GM18873 (cell line): ENCODE measurements at regions not wholly inside any gene's neighbourhood (a gene's known extent, or its start where the extent isn't known, plus 50 kb on each side); places are given as distances from the start of the nearest gene placed in this dataset.

ENCODE experiments used
- ATAC-seq: cut with Tn5 transposase; IDR thresholded peaks from one replicate; pipeline ENCODE4 v1.9.1; 2021; ENCODE audit warnings: mild to moderate bottlenecking, moderate library complexity, moderate number of reproducible peaks; ENCODE audit not compliant: unreplicated experiment, low FRiP score

GRCh38 chr12:4002601-4003000 is 129.4 kb upstream of the PARP11 start:
- ATAC-seq: no peak

- ATAC-seq: no peak
These were observed 128.6 kb upstream of the PARP11 start for GRCh38 chr12:4001841-4002240.

- no peak for ATAC-seq
These were observed 127.8 kb upstream of the PARP11 start for GRCh38 chr12:4001031-4001430.

DNA sequence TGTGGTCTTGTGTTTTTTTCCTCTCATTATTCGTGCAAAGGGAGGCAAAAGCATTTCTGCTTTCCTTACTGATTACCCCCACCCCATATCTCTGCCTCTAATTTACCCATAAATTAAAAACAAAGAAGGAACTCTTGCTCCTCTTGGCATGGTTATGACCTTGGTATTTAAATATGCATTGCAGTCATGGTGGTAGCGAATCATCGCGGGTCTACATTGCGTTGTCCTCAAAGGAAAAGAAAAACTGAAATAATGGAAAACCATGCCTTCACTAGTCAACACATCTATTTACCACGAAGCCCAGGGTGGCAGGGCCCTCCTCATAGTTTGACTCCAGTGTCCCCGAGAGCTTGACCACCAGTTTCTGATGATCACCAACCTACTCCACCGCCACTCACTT is 126.7 kb upstream of the PARP11 start:
- no peak for ATAC-seq

DNA sequence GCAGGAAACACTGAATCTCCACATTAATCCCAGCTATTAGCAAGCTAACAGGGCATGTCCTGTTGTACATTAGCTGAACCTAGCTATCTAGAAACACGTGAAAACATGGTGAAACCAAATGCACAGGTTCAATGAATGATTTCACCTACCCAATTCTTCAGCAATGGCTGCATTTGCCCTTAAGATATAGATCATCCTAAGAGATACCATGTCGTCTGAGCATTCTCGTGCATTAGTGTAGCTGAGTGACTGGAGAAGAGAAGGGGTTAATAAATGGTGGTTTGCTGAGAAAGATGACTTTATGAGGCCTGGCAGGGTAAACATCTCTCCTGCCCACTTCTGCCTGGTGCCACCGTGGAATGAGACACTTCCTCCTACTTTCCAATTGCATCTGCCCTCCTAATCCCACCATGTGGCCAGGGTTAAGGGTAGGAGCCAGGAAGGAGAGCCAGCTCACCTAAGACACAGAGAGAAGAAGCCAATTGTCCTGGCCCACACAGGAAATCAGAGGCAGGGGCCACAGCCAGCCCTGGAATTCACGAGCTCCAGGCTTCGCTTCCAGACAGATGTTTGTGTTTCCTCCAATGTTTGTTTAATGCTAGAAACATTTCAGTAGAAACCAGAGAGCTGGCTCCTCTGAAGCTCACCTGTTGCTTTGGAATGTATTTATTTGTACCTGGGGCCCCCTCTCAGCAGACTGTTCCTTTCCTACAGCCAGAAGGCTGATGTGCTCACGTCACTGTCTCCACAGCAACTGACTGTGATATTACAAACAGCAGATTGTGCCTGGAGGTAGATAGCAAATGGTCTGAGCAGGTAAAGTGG is 126.0 kb upstream of the PARP11 start:
- ATAC-seq: no peak

DNA sequence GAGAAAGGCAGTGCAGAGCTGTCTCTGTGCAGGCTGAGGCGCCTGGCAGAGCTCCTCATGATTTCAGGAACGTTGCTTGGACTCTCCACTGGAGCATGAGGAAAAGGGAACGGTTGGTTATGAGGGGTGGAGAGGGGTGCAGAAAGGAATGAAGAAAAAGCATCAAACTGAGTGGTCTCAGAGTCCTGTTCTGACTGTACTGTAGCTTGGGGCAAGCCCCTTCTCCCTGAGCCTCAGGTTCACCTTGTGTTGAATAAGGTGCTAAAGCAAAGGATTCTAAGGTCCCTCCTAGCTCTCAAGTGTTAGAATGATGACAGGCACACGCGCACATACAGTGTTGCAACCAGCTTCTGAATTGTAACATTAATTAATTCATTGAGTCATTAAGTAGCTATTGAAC is 125.2 kb upstream of the PARP11 start:
- no peak for ATAC-seq

- no peak for ATAC-seq
These were observed 123.1 kb upstream of the PARP11 start for GRCh38 chr12:3996322-3996721.

- no peak for ATAC-seq
These were observed 122.1 kb upstream of the PARP11 start for GRCh38 chr12:3995306-3995705.

DNA sequence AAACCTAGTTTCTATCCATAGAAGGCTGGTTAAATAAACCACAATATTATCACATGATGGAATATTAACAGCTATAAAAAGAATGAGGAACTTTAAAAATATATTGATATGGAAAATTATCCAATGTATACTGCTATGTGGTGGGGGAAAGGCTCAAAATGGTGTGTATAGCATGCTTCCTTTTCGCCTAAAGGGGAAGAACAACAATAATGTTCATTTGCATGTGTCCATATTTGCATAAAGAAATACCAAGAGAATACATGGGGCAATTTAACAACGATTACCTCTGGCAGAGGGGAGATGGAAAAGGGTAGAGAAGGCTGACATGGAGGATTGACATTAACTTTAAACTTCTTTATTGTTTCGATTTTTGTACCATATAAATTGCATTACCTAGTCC is 121.3 kb upstream of the PARP11 start:
- no peak for ATAC-seq

GRCh38 chr12:3992945-3993344 is 119.7 kb upstream of the PARP11 start:
- ATAC-seq: no peak

- no peak for ATAC-seq
These were observed 118.8 kb upstream of the PARP11 start for GRCh38 chr12:3991798-3992580.

DNA sequence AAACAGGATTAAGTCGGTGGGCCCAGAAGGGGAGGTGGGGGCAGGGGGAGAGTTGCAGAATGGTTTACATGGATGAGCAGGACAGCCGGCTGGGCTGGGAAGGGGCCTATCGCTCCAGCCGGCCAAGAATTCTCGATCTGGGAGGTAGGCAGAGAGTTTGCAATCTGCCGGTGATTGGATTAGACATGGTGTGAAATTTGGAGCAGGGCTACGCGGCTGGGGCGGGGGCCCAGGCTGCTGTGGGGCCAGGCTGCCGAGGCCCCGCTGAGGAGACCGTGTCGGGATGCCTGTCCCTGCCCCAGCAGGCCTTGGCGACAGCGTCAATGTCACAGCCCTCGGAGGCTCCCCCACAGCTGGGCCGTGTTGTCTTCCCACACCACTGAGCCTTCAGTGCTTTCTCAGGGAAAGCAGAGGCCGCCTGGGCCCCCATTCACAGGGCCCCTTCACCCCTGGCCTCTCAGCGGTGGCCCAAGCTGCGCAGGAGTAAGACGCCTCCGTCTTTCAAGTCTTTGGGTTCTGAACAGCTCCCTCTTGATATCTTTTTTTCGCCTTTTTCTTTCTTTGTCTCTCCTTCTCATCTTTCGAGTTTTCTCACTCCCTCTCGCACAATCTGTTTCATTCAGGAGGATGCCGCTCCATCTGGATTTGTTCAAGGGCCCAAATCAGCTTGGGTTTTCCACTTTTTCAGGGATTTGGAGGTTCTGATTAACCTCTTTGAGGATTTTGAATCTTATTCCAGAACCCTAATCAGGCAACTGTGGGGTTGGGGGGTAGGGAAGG is 117.5 kb upstream of the PARP11 start:
- no peak for ATAC-seq

DNA sequence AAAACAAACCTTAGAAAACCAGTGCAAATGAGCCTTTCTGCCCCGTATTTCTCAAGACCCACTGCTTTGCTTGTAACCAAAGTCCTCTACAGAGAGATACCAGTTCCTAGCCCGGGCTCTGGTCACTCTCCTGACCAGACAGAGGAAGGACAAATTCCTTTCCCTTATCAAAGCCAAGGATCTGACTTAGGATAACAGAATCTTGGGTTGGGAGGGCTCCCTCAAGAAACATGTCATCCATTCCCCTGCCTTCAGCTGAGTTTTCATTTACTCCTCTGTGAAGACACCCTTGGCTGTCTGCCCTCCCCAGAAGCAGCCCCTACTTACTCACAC is 116.0 kb upstream of the PARP11 start:
- no peak for ATAC-seq

DNA sequence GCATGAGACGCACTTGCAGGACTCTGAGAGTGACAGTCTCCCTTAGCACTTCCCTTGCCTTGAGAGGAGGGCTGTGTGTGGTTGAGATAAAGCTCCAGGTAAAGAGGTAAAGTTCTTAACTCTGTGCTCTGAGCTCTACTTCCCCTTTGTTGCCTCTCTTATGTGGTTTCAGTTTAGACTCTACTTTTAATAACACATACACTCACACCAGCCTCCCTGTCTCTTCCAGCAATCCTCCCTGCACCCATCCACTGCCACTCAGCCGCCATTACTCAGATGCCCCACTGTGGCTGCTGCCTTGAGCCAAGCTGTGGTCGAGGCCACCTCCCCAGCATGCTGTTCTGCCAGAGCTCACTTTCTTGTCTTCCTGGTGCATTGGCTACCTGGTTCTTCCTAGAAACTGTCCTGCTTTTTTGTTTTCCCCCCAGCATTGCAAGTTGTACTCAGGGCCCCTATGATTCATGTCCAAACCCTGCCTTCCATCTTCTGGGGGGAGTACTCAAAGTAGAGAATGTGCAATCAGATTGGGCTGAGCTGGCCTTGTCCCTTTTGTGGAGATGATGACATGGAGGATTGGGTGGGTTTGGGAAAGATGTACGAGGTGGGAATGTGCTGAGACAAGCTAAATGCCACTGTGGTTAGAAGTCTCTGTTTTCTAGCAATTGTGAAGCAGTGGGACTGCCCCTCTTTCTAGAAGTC is 115.5 kb upstream of the PARP11 start:
- ATAC-seq: no peak

GRCh38 chr12:3987571-3987970 is 114.4 kb upstream of the PARP11 start:
- no peak for ATAC-seq

DNA sequence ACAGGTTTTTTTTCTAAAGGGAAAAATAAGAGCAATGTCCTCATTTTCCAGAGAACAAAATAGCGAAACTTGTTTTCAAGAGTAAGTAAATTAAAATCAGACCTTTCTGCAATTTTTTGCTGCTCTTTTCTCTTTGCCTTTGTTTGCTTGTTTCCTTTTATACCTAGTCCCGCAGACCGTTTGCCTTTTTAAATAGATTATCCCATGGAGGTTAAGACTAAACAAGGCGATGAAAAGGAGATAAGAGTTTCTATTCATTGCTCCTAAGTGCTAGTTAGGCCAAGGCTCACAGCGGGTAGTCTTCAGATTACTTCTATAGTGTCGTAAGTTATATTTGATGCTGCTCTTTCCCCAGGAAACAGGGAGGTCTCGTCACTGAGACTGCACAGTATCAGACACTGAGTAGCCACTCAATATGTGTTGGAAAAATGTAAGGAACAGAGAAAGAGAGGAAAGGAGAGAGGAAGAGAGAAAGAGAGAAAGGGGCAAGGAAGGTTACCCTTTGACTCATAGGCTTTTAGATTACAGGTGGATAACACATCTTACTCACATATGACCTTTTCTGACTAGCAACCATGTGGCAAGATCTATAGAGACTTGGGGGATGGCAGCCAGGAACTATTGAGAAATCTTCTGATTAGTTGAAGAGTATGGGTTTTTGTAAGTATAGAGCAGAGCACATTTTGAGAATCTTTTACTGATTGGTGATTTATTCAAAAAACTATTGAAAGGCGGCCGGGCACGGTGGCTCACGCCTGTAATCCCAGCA is 107.5 kb upstream of the PARP11 start:
- no peak for ATAC-seq

DNA sequence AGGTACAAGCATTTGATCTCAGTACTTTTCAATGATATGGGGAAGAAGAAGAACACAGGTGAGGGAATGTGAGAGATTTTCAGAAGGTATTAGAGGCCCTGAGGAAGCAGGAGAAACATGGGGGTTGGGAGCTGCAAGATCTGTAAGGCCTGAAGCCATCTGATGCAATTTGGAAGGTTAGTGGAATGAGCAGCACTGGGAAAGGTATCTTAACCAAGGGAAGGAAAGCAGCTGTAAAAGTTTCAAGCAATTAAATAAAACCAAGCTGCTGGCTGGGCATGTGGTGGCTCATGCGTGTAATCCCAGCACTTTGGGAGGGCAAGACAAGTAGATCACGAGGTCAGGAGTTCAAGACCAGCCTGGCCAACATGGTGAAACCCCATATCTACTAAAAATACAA is 104.4 kb upstream of the PARP11 start:
- ATAC-seq: no peak

DNA sequence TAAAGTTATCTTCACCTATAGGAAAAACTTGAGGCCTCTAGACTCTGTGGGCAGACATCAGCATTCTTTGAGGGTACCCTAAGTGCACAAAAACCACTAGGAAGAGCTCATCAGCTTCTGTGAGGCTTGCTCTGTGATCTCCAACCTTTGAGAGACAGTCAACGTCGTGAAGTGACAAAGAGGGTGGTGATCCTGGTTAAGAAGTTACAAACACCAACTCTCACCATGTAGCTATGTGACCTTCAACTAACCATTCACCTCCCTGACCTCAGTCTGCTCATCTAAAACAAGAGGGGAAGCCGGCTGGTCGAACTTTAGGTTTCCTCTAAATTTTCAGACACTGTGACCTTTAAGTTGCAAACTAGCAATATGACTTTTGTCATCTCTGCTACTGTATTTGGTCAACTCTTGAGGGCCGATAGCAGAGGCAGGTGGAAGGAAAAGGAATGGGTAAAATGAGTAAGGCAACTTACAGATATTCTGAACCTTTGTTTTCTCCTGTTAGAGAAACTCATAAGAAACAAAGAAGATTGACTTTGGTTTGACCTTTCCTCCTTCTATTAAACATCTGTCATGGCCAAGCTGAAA is 103.2 kb upstream of the PARP11 start:
- ATAC-seq: no peak

GRCh38 chr12:3975652-3976051 is 102.5 kb upstream of the PARP11 start:
- ATAC-seq: no peak

DNA sequence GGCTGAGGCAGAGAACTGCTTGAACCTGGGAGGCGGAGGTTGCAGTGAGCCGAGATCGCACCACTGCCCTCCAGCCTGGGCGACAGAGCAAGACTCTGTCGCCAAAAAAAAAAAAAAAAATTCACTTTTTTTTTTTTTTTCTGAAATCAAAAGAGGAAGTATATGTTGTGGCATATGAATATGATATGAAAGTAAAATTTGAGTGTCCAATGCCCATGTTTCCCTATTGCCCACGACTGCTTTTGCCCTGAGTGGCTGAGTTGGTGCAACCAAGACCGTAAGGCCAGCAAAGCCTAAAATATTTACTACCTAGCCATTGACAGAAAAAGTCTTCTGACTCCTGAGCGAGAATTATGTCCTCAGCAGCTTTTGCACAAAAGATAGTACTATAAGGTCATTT is 101.7 kb upstream of the PARP11 start:
- no peak for ATAC-seq
